ENCODE measurements at regions not wholly inside any gene's neighbourhood (a gene's known extent, or its start where the extent isn't known, plus 50 kb on each side); places are given as distances from the start of the nearest gene placed in this dataset.

- Histone ChIP-seq H3K27me3 (ENCODE audit: insufficient read depth, low read length) (no peaks in the 10 kb centered on the region), H2BK5ac (ENCODE audit: insufficient read length, low read length) (no peak overlapping the region), H3K14ac (ENCODE audit: insufficient read depth, low read length) (no peak overlapping the region; the same call in 1 of the 2 replicates), H2BK15ac (ENCODE audit: low read depth, low read length) (no peak overlapping the region), H3K9me3 (ENCODE audit: control insufficient read depth, low read depth, low read length) (no peaks in the 10 kb centered on the region), H4K91ac (ENCODE audit: insufficient read length, low read depth, low read length) (no peak overlapping the region), H3K4me1 (ENCODE audit: insufficient read depth, low read length) (no peaks in the 10 kb centered on the region), H3K79me1 (ENCODE audit: insufficient read depth, low read depth, low read length, poor library complexity, severe bottlenecking) (no peaks in the 10 kb centered on the region), H3K4ac (ENCODE audit: low read depth, low read length) (no peak overlapping the region), H3K79me2 (ENCODE audit: insufficient read depth, low read length) (no peaks in the 10 kb centered on the region), H4K20me1 (ENCODE audit: control insufficient read depth, insufficient read depth, insufficient read length) (no peaks in the 10 kb centered on the region), H2BK120ac (ENCODE audit: low read depth, low read length, poor library complexity, severe bottlenecking) (no peak overlapping the region), H3T11ph (ENCODE audit: low read length) (no peak overlapping the region), H2BK12ac (ENCODE audit: insufficient read length, low read depth, low read length) (no peak overlapping the region), H3K23me2 (ENCODE audit: insufficient read length, low read depth, low read length, poor library complexity, severe bottlenecking) (no peaks in the 10 kb centered on the region), H3K4me2 (ENCODE audit: insufficient read depth, insufficient read length, low read length) (no peak overlapping the region), H3K23ac (ENCODE audit: insufficient read length, low read depth, low read length) (no peak overlapping the region), H2BK20ac (ENCODE audit: low read depth, low read length, poor library complexity, severe bottlenecking) (no peak overlapping the region), H4K5ac (ENCODE audit: insufficient read length, low read depth, low read length) (no peak overlapping the region), H3K56ac (ENCODE audit: insufficient read length, low read depth, low read length) (no peak overlapping the region), H4K8ac (replicated peaks; ENCODE audit: insufficient read length, low read depth, low read length) (no peak overlapping the region), H2AK5ac (ENCODE audit: insufficient read length, low read length) (no peak overlapping the region), H2AFZ (ENCODE audit: low read length) (no peak overlapping the region), H3K27ac (ENCODE audit: insufficient read length, low read depth, low read length) (no peak overlapping the region), H3K9ac (ENCODE audit: extremely low read depth, insufficient read length, low read length) (no peak overlapping the region), H3K18ac (ENCODE audit: insufficient read length, low read depth, low read length) (no peak overlapping the region)
- H3K36me3 Mint-ChIP-seq (ENCODE audit: insufficient read depth in 1 of 3, low read depth in 3 of 3), result peaks cover 0 to 8% (median 5%) of the 10 kb centered on the region in 3 experiments; a peak in 4 of 7 replicates
- no peak for DNase-seq
- peaks cover 2 to 3% of the 10 kb centered on the region in 2 experiments for H3K4me1 Mint-ChIP-seq
- TF ChIP-seq CTCF (conservative IDR thresholded peaks at IDR 0.05), result no peak
- no peak overlapping the region for H3K27ac Mint-ChIP-seq
- no peak overlapping the region for H3K4me3 Mint-ChIP-seq
- WGBS (ENCODE audit: extremely low coverage, insufficient read length, low lambda C conversion rate), result no CpG with 5 or more reads among the region's 2 CpGs
- peaks cover 30% of the 10 kb centered on the region for H3K27me3 Mint-ChIP-seq (ENCODE audit: low read depth)
- H3K9me3 Mint-ChIP-seq, result peaks cover 5 to 20% of the 10 kb centered on the region in 2 experiments
Observed at GRCh38 chr2:223465793-223466192, 136.4 kb downstream of the SCG2 start.

Data from H9 (cell line).